HG02884 (cell line): ENCODE measurements at regions not wholly inside any gene's neighbourhood (a gene's known extent, or its start where the extent isn't known, plus 50 kb on each side); places are given as distances from the start of the nearest gene placed in this dataset.

Source experiments
- ATAC-seq: cut with Tn5 transposase; IDR thresholded peaks from one replicate; pipeline ENCODE4 v1.9.1; 2021; ENCODE audit warnings: mild to moderate bottlenecking, moderate library complexity; ENCODE audit not compliant: unreplicated experiment

- no peak for ATAC-seq
Measured at GRCh38 chr3:174639970-174640369, 219.2 kb upstream of the NAALADL2 start.

GRCh38 chr3:174640932-174641331 lies 218.2 kb upstream of the NAALADL2 start:
- ATAC-seq: no peak

GRCh38 chr3:174644287-174644686 lies 214.8 kb upstream of the NAALADL2 start:
- ATAC-seq: no peak

DNA sequence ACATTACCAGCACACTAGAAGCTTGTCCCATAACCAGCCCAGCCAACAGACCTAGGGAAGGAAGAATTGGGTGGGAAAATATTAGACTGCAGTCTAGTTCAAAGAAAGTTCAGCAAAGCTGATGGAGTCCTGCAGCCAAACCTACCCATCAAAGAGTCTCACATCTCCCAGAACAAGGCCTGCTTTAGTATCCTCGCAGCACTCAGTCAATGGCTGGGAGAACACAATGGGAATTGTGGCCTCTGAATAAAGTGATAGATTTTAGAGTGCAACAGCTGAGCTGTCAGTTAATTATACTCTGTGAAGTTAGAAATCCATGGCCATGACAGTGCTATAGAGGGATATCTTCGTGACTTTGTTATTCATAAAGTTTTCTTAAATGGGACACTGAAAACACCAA lies 207.2 kb upstream of the NAALADL2 start:
- no peak for ATAC-seq

DNA sequence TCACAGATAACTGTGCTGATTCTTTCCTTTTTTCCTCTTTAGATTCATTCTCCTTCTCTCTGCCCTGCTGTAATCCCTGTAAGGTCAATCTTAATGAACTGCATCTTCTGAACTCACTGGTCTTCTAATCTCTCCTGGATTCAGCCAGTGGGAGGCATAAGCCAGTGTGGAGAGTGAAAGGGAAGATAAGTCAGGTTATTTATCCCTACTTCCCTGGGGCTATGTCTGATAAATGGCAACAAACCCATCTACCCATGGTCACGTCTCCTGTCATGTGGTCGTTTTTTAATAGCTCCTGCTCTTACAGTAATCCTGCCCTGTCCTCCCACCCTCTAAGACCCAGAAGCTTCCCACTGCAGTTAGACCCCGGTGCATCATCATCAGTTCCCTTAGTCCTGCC lies 199.6 kb upstream of the NAALADL2 start:
- no peak for ATAC-seq

GRCh38 chr3:174662653-174663052 lies 196.5 kb upstream of the NAALADL2 start:
- ATAC-seq: no peak

- ATAC-seq: no peak
Measured at GRCh38 chr3:174667386-174667785, 191.7 kb upstream of the NAALADL2 start.

DNA sequence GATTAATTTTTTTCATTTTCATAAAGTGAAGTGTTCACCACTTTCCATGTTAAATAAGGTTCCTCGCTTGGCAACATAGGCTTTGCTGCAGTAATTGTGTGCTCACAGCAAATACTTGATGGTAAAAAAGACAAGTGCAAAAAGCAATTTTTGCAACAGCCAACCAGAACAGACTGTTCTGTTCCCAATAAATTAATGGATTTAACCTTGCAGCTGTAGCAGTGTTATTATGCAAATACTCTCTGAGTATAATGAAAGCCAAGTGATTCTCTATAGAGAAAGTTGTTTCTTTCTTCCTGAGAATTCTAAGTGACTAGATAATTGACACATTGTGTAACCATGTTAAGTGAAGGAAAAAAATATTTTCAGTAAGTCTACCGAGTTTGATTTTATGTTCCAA lies 183.7 kb upstream of the NAALADL2 start:
- ATAC-seq: no peak

GRCh38 chr3:174681784-174682183 lies 177.3 kb upstream of the NAALADL2 start:
- ATAC-seq: no peak

DNA sequence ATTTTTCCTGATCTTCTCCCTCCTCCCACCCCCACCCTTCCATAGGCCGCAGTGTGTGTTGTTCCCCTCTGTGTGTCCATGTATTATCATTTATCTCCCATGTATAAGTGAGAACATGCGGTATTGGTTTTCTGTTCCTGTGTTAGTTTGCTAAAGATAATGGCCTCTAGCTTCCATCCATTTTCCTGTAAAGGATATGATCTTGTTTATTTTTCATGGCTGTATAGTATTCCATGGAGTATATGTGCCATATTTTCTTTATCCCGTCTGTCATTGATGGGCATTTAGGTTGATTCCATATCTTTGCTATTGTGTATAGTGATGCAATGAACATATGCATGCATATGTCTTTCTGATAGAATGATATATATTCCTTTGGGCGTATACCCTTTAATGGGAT lies 173.3 kb upstream of the NAALADL2 start:
- no peak for ATAC-seq

- ATAC-seq: no peak
Measured at GRCh38 chr3:174697310-174697709, 161.8 kb upstream of the NAALADL2 start.

DNA sequence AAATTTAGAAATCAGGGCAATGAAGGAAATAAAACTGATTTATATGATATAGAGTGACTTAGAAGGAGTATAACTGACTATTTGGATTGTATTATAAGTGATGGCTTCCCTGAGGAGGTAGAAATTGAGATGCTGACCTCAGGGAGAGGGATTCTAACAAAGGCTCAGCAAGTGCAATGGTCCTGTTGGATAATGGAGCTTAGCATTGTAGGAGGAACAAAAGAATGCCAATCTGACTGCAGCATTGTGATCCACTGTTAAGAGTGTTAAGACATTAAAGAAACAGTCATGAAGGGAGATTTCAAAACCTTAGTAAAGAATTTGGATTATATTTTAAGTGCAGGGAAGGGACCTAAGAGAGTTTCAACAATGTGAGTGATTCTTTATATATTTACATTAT lies 158.4 kb upstream of the NAALADL2 start:
- no peak for ATAC-seq

GRCh38 chr3:174710612-174711011 lies 148.5 kb upstream of the NAALADL2 start:
- ATAC-seq: no peak

DNA sequence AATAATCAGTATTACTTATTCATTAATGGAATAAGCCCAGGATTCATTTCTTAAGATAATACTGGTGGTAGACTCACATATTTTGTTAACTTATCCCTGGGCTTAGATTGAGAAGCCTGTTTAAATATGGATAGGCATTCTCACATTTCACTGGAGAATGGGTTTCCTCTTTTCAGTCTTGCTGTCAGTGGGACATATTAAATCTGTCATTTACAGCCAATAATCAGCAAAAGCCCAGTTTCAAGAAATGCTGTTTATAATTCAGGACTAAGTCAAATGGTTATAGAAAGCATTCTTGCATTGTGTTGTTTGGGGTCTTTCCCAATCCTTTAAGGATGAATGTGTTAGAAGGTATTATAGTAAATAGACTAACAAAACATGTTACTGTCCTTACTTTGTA lies 143.7 kb upstream of the NAALADL2 start:
- no peak for ATAC-seq

DNA sequence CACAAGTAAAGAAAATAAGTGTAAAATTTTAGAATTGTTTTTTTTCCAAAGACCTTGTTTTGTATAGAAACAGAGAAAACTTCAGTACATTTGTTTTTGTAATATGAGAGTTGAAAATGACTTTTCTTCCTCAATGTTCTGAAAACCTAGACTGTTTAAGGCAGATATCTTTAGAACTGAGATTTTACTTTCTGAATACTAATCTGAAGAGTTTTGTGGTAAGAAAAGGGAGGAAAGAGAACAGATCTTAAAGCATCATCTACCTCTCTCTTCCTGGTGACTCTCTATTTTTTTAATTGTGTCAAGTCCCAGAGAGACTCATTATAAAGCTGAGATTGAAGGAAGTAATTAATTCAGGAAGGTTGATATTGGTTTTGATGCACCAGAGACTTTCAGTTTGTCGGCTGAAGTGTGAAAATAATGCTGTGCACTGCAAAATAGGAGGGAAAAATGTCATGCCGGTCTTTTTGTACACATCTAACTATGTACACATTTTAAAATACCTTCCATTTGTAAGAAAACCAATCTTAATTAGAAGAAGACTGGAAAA lies 142.1 kb upstream of the NAALADL2 start:
- ATAC-seq: no peak

DNA sequence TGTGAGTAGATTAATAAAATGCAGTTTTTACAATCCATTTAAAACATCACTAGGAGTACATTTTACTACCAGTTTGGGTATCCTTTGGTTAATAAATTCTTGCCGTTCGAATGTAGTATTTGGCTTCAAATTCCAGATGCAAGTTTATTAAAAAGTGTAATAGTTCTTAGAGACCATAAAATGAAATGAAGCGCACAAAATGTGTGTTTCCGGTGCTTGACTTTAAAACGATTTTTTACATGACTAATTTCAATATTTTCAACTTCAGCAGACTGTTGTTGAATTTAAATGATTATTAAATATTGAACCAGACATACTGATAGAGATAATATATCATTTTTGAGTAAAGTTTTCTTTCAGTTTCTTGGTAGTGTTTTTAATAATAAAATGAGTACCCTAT lies 138.4 kb upstream of the NAALADL2 start:
- ATAC-seq: no peak

- no peak for ATAC-seq
Measured at GRCh38 chr3:174725303-174725702, 133.8 kb upstream of the NAALADL2 start.

DNA sequence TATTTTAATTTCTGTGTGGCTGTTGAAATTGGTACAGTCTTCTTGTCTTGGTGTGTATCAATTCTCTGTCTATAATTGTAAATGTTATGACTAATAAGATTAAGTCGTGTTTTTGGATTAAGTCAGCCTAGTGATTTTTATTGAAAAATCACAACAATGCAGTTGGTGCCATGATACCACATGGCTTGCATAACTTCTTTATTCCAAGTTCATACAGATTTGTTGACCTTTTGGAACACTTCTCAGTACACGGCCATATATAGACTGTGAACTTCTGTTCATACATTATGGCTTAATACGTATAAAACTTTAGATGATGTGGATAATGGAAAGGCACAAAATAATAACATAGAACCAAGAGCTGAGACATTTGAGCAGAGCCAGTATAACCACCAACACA lies 121.2 kb upstream of the NAALADL2 start:
- ATAC-seq: no peak

- ATAC-seq: no peak
Measured at GRCh38 chr3:174749143-174749542, 110.0 kb upstream of the NAALADL2 start.

GRCh38 chr3:174755833-174756829 lies 103.0 kb upstream of the NAALADL2 start:
- ATAC-seq: no peak

DNA sequence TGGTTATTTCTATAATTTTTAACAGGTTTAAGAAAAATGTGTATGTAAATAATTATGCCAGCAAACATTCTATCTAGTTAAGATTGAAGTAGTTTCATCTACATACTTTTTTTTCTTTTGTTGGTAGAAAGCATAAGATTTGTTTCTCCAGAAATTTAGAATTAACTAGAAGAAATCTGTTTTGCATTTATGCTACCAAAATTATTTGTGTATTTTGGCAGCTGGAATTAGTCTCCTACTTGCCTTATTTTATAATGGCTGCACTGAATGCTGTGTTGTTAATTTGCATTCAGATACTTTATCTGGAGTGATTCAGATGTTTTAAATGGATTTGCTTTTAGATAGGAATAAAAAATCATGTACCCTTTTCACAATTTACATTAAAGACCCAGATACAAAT lies 100.2 kb upstream of the NAALADL2 start:
- no peak for ATAC-seq

- no peak for ATAC-seq
Measured at GRCh38 chr3:174767406-174767805, 91.7 kb upstream of the NAALADL2 start.
